ENCODE measurements at regions not wholly inside any gene's neighbourhood (a gene's known extent, or its start where the extent isn't known, plus 50 kb on each side); places are given as distances from the start of the nearest gene placed in this dataset.
"Not testable (repeated sequence)": the region's sequence is repeated elsewhere in the genome, so short reads cannot be mapped to it uniquely, and the experiment has no call there.

GRCh38 chr2:78814331-78814986, 211.0 kb upstream of the REG3G start:
- WGBS, 2 donors (ENCODE audit: low coverage in 1 of 2), result 68 to 85% methylated on average over 4 to 12 of the region's 12 CpGs
- TF ChIP-seq, protein P1, sequence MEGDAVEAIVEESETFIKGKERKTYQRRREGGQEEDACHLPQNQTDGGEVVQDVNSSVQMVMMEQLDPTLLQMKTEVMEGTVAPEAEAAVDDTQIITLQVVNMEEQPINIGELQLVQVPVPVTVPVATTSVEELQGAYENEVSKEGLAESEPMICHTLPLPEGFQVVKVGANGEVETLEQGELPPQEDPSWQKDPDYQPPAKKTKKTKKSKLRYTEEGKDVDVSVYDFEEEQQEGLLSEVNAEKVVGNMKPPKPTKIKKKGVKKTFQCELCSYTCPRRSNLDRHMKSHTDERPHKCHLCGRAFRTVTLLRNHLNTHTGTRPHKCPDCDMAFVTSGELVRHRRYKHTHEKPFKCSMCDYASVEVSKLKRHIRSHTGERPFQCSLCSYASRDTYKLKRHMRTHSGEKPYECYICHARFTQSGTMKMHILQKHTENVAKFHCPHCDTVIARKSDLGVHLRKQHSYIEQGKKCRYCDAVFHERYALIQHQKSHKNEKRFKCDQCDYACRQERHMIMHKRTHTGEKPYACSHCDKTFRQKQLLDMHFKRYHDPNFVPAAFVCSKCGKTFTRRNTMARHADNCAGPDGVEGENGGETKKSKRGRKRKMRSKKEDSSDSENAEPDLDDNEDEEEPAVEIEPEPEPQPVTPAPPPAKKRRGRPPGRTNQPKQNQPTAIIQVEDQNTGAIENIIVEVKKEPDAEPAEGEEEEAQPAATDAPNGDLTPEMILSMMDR (IDR thresholded peaks at IDR 0.05), result no peak
- TF ChIP-seq EP300 (IDR thresholded peaks at IDR 0.05; ENCODE audit: low read depth) (no peak), POLR2AphosphoS5 (IDR thresholded peaks at IDR 0.05) (no peak), POLR2A (IDR thresholded peaks at IDR 0.05) (no peak)
- H3K4me3 ChIP-seq, result no peak overlapping the region

DNA sequence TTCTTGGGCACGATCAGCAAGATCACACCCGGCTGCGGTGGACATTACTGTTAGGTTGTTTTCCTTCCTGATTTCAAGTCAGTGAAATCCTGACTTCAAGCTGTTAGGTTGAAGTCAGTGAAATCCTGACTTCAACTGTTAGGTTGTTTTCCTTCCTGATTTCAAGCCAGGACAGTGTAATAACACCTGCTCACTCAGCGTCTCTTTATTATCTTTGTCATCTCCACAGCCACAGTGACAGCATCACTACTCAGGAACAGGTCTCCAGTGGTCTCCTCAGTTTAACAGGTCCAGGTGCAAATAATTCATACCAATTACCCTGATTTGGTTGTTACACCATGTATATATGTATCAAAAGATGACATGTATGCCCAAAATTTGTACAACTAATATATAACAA, 208.1 kb upstream of the REG3G start:
- TF ChIP-seq POLR2AphosphoS5 (IDR thresholded peaks at IDR 0.05), result no peak
- TF ChIP-seq EP300 (IDR thresholded peaks at IDR 0.05; ENCODE audit: low read depth), result no peak
- TF ChIP-seq, protein P1 (IDR thresholded peaks at IDR 0.05), result no peak
- TF ChIP-seq POLR2A (IDR thresholded peaks at IDR 0.05), result no peak
- WGBS, 2 donors (ENCODE audit: low coverage in 1 of 2), result 66 to 68% methylated on average over 4 of the region's 4 CpGs
- in situ Hi-C loops (cut with MboI; ENCODE audit: low pct_ligation_motif_present in 1 of 4, low pct_unique_long_range_greater_than_20kb in 1 of 4, low sequenced_read_pairs in 3 of 4), result no loop called here
- H3K27me3 ChIP-seq, result no peaks in the 10 kb centered on the region
- DNase-seq, result no peak
- no peaks in the 10 kb centered on the region for H3K36me3 ChIP-seq
- no peak overlapping the region for H3K4me3 ChIP-seq
- intact Hi-C loops (cut with DNase I; ENCODE audit: low total_unique reads), result no loop called here
- H3K27ac ChIP-seq, result no peak overlapping the region
- no peaks in the 10 kb centered on the region for H3K4me1 ChIP-seq
- no peaks in the 10 kb centered on the region for H3K9me3 ChIP-seq

More at GRCh38 chr2:78814331-78814986, 211.0 kb upstream of the REG3G start:
- Histone ChIP-seq H3K4me1 (no peaks in the 10 kb centered on the region), H3K27me3 (no peaks in the 10 kb centered on the region), H3K9me3 (no peaks in the 10 kb centered on the region), H3K27ac (no peak overlapping the region), H3K36me3 (no peaks in the 10 kb centered on the region)
- intact Hi-C loops (cut with DNase I; ENCODE audit: low total_unique reads) (no loop called here), in situ Hi-C loops (cut with MboI; ENCODE audit: low pct_ligation_motif_present in 1 of 4, low pct_unique_long_range_greater_than_20kb in 1 of 4, low sequenced_read_pairs in 3 of 4) (no loop called here)
- DNase-seq, result no peak

- H3K27ac ChIP-seq, result no peak overlapping the region
- no peaks in the 10 kb centered on the region for H3K36me3 ChIP-seq
- 51 to 52% methylated on average over 2 of the region's 2 CpGs for WGBS, 2 donors (ENCODE audit: low coverage in 1 of 2)
- in situ Hi-C loops (cut with MboI; ENCODE audit: low pct_ligation_motif_present in 1 of 4, low pct_unique_long_range_greater_than_20kb in 1 of 4, low sequenced_read_pairs in 3 of 4) (no loop called here), intact Hi-C loops (cut with DNase I; ENCODE audit: low total_unique reads) (no loop called here)
- no peaks in the 10 kb centered on the region for H3K27me3 ChIP-seq
- TF ChIP-seq POLR2AphosphoS5 (IDR thresholded peaks at IDR 0.05), result no peak
- no peak for TF ChIP-seq EP300 (IDR thresholded peaks at IDR 0.05; ENCODE audit: low read depth)
- no peak for TF ChIP-seq POLR2A (IDR thresholded peaks at IDR 0.05)
- TF ChIP-seq, protein P1 (IDR thresholded peaks at IDR 0.05), result no peak
- DNase-seq, result no peak
- no peaks in the 10 kb centered on the region for H3K4me1 ChIP-seq
- no peaks in the 10 kb centered on the region for H3K9me3 ChIP-seq
- no peak overlapping the region for H3K4me3 ChIP-seq
Measured at GRCh38 chr2:78832481-78832880, 193.0 kb upstream of the REG3G start.

DNA sequence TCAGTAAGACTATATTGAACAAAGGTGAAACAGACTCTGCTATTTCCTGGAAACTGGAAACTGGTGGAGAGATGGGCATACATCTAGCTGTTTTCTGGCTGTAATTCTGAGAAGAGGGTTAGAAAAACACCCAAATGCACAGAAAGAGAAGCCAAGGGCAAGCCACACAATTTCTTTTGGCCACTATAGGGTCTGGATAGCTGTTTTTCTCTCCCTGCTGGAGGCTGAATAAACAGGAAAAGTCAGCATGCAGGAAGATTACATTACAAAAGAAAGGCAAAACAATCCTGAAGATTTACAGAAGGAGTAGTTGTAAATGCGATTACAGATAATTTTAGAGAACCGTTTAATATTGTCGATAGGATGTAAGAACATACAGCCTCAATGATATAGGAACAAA, 186.2 kb upstream of the REG3G start:
- H3K4me3 ChIP-seq, result no peak overlapping the region

DNA sequence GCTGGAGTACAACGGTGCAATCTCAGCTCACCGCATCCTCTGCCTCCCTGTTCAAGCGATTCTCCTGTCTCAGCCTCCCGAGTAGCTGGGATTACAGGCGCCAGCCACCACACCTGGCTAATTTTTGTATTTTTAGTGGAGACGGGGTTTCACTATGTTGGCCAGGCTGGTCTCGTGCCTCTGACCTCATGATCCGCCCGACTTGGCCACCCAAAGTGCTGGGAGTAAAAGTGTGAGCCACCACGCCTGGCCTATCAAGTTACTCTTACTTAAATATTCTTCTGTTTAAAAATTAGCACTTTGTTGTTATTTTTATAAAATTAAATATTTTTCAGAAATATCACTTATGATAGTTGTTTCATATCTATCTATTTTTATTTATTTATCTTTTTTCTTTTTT, 185.2 kb upstream of the REG3G start:
- H3K4me1 ChIP-seq; H3K4me3 ChIP-seq; H3K36me3 ChIP-seq; H3K27ac ChIP-seq; H3K9me3 ChIP-seq; in situ Hi-C loops (cut with MboI; ENCODE audit: low pct_ligation_motif_present in 1 of 4, low pct_unique_long_range_greater_than_20kb in 1 of 4, low sequenced_read_pairs in 3 of 4); H3K27me3 ChIP-seq; DNase-seq; intact Hi-C loops (cut with DNase I; ENCODE audit: low total_unique reads): not testable (repeated sequence)
- 86 to 90% methylated on average over 5 to 10 of the region's 10 CpGs for WGBS, 2 donors (ENCODE audit: low coverage in 1 of 2)

More for the DNA sequence above, 186.2 kb upstream of the REG3G start:
- in situ Hi-C loops (cut with MboI; ENCODE audit: low pct_ligation_motif_present in 1 of 4, low pct_unique_long_range_greater_than_20kb in 1 of 4, low sequenced_read_pairs in 3 of 4), result no loop called here
- no peak for DNase-seq
- 47 to 56% methylated on average over 3 of the region's 3 CpGs for WGBS, 2 donors (ENCODE audit: low coverage in 1 of 2)
- intact Hi-C loops (cut with DNase I; ENCODE audit: low total_unique reads), result no loop called here
- TF ChIP-seq POLR2A (IDR thresholded peaks at IDR 0.05), result no peak
- TF ChIP-seq, protein P1 (IDR thresholded peaks at IDR 0.05), result no peak
- no peak for TF ChIP-seq EP300 (IDR thresholded peaks at IDR 0.05; ENCODE audit: low read depth)
- TF ChIP-seq POLR2AphosphoS5 (IDR thresholded peaks at IDR 0.05), result no peak
- Histone ChIP-seq H3K9me3 (no peaks in the 10 kb centered on the region), H3K27me3 (no peaks in the 10 kb centered on the region), H3K27ac (no peak overlapping the region), H3K4me1 (no peaks in the 10 kb centered on the region), H3K36me3 (no peaks in the 10 kb centered on the region)

Measured in transverse colon (tissue), 4 donors.